ENCODE measurements at regions not wholly inside any gene's neighbourhood (a gene's known extent, or its start where the extent isn't known, plus 50 kb on each side); places are given as distances from the start of the nearest gene placed in this dataset.

- TF ChIP-seq ZNF274 (IDR thresholded peaks at IDR 0.05; ENCODE audit: borderline replicate concordance, extremely low read depth, low read length) (no peak), YY1 (IDR thresholded peaks at IDR 0.05; ENCODE audit: low read depth, low read length) (no peak), CBX5 (IDR thresholded peaks at IDR 0.05; ENCODE audit: low read depth, low read length) (no peak), ATF3 (IDR thresholded peaks at IDR 0.05; ENCODE audit: insufficient read depth, low read depth, low read length) (no peak), RFX5 (IDR thresholded peaks at IDR 0.05; ENCODE audit: borderline replicate concordance, low read depth, low read length) (no peak), POLR2A (IDR thresholded peaks at IDR 0.05; ENCODE audit: control extremely low read depth in 1 of 2, low read depth in 2 of 2, low read length in 2 of 2) (no peak), TAF7 (optimal IDR thresholded peaks at IDR 0.05; ENCODE audit: borderline replicate concordance, low read depth, low read length) (no peak)
Measured at GRCh38 chr15:93265111-93265556, 176.1 kb upstream of the RGMA start (continued).

All from H1 (cell line).